ENCODE measurements at regions not wholly inside any gene's neighbourhood (a gene's known extent, or its start where the extent isn't known, plus 50 kb on each side); places are given as distances from the start of the nearest gene placed in this dataset.
A peak's percentile ranks its signal among the peaks of the same experiment; 100 is the strongest.

- Histone ChIP-seq H3K27ac (ENCODE audit: low read depth in 1 of 2, low read length in 1 of 2) (no peak overlapping the region), H3K9ac (ENCODE audit: insufficient read depth in 1 of 2, low read length in 2 of 2) (no peak overlapping the region), H3K4me1 (ENCODE audit: control insufficient read depth in 5 of 5, insufficient read depth in 5 of 5, low read length in 5 of 5) (peaks cover 0 to 30% (median 0%) of the 10 kb centered on the region in 5 donors), H3K4me3 (no peak overlapping the region), H3K36me3 (ENCODE audit: control insufficient read depth in 4 of 4, insufficient read depth in 4 of 4, low read length in 4 of 4) (no peaks in the 10 kb centered on the region), H3K9me3 (ENCODE audit: control insufficient read depth in 4 of 4, insufficient read depth in 3 of 4, low read length in 3 of 4) (peaks cover 0 to 2% (median 0%) of the 10 kb centered on the region in 4 donors), H3K27me3 (ENCODE audit: control insufficient read depth in 3 of 3, insufficient read depth in 3 of 3, low read length in 2 of 3) (peaks cover 0 to 4% (median 0%) of the 10 kb centered on the region in 3 donors)
- no peak for ATAC-seq (ENCODE audit: insufficient read depth, low FRiP score)
- no peak for TF ChIP-seq CTCF (IDR thresholded peaks at IDR 0.05; ENCODE audit: control extremely low read depth, extremely low read depth)
- WGBS, 2 donors, result 73 to 77% methylated on average over 8 of the region's 8 CpGs
- DNase-seq, result peak in 2 of 3 donors; percentile 51 to 78
Measured at GRCh38 chr12:115749071-115749841, 528.2 kb downstream of the MED13L start.

- TF ChIP-seq CTCF (IDR thresholded peaks at IDR 0.05; ENCODE audit: control extremely low read depth, extremely low read depth), result no peak
- ATAC-seq (ENCODE audit: insufficient read depth, low FRiP score), result no peak
Measured at GRCh38 chr12:115740586-115741155, 536.8 kb downstream of the MED13L start.

GRCh38 chr12:115737895-115738294 is 539.6 kb downstream of the MED13L start:
- no peak for DNase-seq
- Histone ChIP-seq H3K4me1 (ENCODE audit: control insufficient read depth in 5 of 5, insufficient read depth in 5 of 5, low read length in 5 of 5) (no peaks in the 10 kb centered on the region), H3K4me3 (no peak overlapping the region), H3K36me3 (ENCODE audit: control insufficient read depth in 4 of 4, insufficient read depth in 4 of 4, low read length in 4 of 4) (no peaks in the 10 kb centered on the region), H3K27ac (ENCODE audit: low read depth in 1 of 2, low read length in 1 of 2) (no peak overlapping the region), H3K9ac (ENCODE audit: insufficient read depth in 1 of 2, low read length in 2 of 2) (no peak overlapping the region), H3K27me3 (ENCODE audit: control insufficient read depth in 3 of 3, insufficient read depth in 3 of 3, low read length in 2 of 3) (no peaks in the 10 kb centered on the region), H3K9me3 (ENCODE audit: control insufficient read depth in 4 of 4, insufficient read depth in 3 of 4, low read length in 3 of 4) (no peaks in the 10 kb centered on the region)
- WGBS, 2 donors, result 89 to 98% methylated on average over 2 of the region's 2 CpGs
- no peak for ATAC-seq (ENCODE audit: insufficient read depth, low FRiP score)
- TF ChIP-seq CTCF (IDR thresholded peaks at IDR 0.05; ENCODE audit: control extremely low read depth, extremely low read depth), result no peak

More at GRCh38 chr12:115740586-115741155, 536.8 kb downstream of the MED13L start:
- no peak overlapping the region for H3K4me3 ChIP-seq
- H3K27ac ChIP-seq (ENCODE audit: low read depth in 1 of 2, low read length in 1 of 2), result no peak overlapping the region
- peak in 1 of 3 donors; percentile 42 for DNase-seq
- H3K9me3 ChIP-seq (ENCODE audit: control insufficient read depth in 4 of 4, insufficient read depth in 3 of 4, low read length in 3 of 4), result peaks cover 0 to 2% (median 0%) of the 10 kb centered on the region in 4 donors
- WGBS, 2 donors, result 78 to 80% methylated on average over 9 of the region's 9 CpGs
- no peaks in the 10 kb centered on the region for H3K4me1 ChIP-seq (ENCODE audit: control insufficient read depth in 5 of 5, insufficient read depth in 5 of 5, low read length in 5 of 5)
- no peak overlapping the region for H3K9ac ChIP-seq (ENCODE audit: insufficient read depth in 1 of 2, low read length in 2 of 2)
- H3K36me3 ChIP-seq (ENCODE audit: control insufficient read depth in 4 of 4, insufficient read depth in 4 of 4, low read length in 4 of 4), result no peaks in the 10 kb centered on the region
- H3K27me3 ChIP-seq (ENCODE audit: control insufficient read depth in 3 of 3, insufficient read depth in 3 of 3, low read length in 2 of 3), result no peaks in the 10 kb centered on the region
